DMS79 treated with DMSO at 0.1 percent for 48 hours (cell line): ENCODE measurements at regions not wholly inside any gene's neighbourhood (a gene's known extent, or its start where the extent isn't known, plus 50 kb on each side); places are given as distances from the start of the nearest gene placed in this dataset.
"Not testable (repeated sequence)": the region's sequence is repeated elsewhere in the genome, so short reads cannot be mapped to it uniquely, and the experiment has no call there.

ENCODE experiments used
- DNase-seq: peaks from one replicate; lab custom pipeline; 2025; lab: John Stamatoyannopoulos, UW

GRCh38 chr11:96781082-96781481, 391.3 kb downstream of the JRKL start:
- no peak for DNase-seq

DNA sequence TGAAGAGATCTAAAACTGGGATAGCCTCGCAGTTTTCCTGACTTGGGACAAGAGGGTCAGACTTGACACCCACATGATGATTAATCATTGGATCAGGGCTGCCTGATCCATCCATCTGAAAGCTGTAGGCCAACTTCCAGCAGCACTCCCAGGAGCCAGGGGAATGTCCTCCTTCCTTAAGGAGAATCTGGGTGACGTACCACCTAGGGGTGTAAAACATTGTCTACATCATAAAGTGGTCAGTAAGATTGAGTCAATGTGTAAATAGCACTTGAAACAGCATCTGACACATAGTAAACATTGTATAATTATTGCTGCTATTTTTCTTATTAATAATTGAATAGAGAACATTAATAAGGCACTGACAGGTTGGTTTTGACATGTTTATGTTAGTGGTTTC, 392.8 kb downstream of the JRKL start:
- no peak for DNase-seq

GRCh38 chr11:96783311-96783710, 393.5 kb downstream of the JRKL start:
- no peak for DNase-seq

DNA sequence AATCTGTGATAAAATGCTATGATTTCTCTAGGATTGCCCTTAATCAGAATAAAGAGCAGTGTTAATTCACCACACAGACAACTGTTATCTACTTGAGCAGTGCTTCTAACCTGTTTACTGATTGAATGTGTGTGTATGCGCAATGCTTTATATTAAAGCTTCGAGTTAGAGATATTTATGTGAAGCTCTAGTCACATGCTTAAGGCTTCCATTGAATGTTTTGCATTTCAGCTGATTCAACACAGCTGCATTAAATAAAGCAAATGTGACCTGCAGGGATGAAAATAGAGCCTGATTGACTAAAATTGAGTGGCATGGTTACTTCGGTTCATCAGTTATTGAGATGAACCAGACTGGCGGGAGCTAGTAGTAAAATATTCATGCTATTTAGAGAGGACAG, 395.3 kb downstream of the JRKL start:
- no peak for DNase-seq

- DNase-seq: no peak
Measured at GRCh38 chr11:96794152-96794551, 404.3 kb downstream of the JRKL start.

- no peak for DNase-seq
Measured at GRCh38 chr11:96798445-96798844, 408.6 kb downstream of the JRKL start.

DNA sequence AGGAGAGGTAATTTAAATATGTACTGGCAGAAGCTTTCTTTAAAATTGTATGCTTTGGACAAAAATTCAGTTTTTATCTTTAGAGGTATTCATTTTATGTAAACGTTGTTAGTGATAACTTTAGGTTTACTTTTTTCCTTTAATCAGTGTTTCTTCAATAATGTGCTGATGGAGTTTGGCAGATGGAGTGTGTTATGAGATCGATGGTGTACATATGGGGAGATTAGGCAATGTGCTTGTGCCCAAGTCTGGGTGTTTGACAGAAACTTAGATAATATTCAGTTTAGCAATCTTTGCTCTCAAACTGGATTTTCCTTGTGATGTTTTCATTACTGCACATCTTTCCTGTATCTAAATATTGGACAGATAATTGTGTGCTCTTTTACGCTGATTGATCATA, 425.4 kb downstream of the JRKL start:
- no peak for DNase-seq

GRCh38 chr11:96817482-96818399, 427.9 kb downstream of the JRKL start:
- no peak for DNase-seq

- no peak for DNase-seq
Measured at GRCh38 chr11:96827164-96827563, 437.4 kb downstream of the JRKL start.

DNA sequence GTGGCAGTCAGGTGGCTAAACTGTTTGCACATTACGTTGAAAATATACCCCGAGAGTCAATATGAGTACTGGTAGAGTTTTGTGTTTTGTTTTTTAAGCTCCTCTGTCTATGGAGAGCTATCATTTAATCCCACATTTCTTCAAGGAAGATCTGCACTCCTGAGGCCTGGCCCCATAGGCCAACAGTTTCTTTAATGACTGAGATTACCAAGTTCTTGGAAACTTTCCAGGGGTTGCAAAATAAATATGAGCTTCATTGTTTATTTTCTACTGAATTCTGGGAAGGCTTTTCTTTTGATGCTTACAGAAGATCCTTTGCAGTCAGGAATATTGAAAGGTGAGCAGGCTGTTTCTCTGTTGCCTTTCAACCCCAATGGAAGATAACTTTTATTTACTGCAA, 452.0 kb downstream of the JRKL start:
- DNase-seq: no peak

DNA sequence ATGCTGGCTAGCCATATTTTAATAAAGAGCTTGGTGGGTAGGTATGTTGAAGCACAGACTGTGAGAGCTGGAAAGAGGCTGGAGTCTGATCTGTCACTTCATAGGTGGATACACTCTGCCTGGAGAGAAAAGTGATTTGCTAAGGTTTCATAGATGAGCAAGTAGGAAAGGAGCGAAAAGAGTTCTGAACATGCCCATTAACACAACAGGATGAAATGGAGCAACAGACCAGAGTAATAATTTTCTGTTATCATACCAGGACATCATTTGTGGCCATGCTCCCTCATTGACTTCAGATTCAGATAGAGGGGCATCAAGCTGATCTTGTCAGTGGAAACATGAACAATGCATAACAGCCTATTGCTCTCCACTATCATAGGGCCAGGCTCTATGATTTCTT, 452.9 kb downstream of the JRKL start:
- DNase-seq: no peak

- no peak for DNase-seq
Measured at GRCh38 chr11:96854425-96854824, 464.6 kb downstream of the JRKL start.

DNA sequence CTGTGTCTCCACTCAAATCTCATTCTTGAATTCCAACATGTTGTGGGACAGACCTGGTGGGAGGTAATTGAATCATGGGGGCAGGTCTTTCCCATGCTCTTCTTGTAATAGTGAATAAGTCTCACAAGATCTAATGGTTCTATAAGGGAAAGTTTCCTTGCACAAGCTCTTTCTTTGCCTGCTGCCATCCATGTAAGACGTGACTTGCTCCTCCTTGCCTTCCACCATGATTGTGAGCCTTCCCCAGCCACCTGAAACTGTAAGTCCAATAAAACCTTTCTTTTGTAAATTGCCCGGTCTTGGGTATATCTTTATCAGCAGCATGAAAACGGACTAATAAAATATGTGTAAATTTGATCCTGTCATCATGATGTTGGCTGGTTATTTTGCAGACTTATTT, 471.9 kb downstream of the JRKL start:
- not testable (repeated sequence) for DNase-seq

DNA sequence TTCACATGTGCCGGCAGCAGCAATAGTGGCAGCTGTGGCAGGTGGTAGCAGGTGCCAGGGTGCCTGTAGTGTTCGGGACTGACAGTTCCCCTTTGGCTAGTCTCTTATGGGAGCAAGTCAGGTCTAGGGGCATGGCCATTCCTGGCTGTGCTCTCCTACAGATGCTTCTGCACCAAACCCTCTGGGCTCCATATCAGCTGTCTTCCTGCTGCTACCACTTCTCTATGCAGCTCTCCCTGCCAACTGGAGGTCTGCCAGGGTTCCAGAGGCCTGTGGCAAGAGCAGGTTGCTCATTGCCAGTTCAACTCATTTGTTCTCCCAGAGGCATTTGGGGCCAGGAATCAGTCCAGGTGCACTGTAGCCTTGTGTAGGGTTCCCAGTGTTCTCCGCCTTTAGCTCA, 473.7 kb downstream of the JRKL start:
- DNase-seq: no peak

- DNase-seq: no peak
Measured at GRCh38 chr11:96865020-96865419, 475.2 kb downstream of the JRKL start.

DNA sequence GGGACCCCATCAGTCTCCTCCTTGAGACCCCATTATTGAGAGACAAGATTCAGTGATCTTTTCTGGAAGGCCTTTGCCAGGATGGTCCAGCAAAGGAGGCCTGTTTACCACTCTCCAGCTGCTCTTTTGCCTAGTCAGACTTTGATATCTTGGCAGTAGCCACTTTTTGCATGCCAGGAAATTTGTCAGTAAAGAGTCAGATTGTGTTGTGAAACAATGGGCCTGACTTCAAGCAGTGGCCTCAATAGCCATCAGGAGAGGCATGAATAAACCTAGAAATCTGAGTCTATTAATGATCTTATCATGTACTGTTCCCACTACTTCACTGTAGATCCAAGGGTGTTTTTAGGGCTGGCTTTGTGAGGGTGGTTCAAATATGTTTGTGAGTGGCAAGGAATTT, 479.4 kb downstream of the JRKL start:
- no peak for DNase-seq

DNA sequence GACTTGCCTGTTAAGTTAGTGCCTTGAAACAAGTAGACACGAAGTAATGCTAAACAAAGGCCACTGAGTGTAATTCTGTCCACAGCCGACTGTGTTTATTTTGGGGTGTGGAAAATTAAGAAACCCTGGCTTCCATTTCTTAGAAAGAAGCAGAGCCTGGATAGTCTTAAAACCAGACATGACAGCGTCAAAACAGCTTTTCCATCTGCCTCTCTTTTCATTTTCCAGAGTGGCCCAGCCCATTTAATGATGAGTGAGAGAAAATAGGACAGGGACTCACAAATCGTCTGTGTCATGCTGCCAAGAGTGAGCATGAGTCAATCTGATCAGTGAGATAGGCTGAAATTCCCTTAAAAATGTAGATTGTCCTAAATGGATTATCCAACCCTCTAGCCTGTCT, 485.9 kb downstream of the JRKL start:
- no peak for DNase-seq

- no peak for DNase-seq
Measured at GRCh38 chr11:96878299-96879051, 488.7 kb downstream of the JRKL start.

- DNase-seq: not testable (repeated sequence)
Measured at GRCh38 chr11:96882622-96883021, 492.8 kb downstream of the JRKL start.

DNA sequence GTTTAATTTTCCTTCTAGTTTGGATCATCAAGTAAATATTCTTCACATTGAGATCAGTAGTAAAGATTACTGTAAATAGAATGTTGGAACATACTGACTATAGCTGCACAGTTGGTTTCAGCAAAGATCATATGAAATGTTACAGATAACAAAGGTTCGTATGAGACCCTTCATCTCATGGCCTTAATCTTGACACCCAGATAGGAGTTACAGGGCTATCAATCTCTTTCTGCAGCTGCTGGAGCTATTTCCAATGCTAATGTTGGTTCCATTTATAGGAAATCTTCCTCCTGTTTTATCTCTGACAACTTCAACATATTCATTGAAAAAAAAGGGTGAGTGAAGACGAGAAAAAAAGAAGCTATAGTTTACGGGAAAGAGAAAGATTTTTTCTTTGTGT, 495.6 kb downstream of the JRKL start:
- DNase-seq: no peak

DNA sequence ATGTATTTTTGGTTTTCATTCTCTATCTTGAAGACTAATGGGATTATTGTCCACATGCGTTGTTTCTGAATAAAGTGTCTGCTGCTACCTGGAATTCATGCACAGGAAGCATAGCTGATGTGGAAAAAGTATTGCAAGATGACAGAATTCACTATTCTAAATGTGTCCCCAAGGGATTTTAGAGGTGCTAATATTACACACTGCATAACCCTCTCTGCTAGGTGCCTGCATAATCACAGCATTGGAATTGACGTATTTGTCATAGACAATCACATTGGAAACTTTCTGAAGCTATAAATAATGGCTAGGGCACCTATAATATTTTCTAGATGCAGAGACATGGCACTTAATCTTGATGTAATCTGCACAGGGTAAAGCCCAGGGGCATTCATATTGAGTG, 496.1 kb downstream of the JRKL start:
- no peak for DNase-seq

DNA sequence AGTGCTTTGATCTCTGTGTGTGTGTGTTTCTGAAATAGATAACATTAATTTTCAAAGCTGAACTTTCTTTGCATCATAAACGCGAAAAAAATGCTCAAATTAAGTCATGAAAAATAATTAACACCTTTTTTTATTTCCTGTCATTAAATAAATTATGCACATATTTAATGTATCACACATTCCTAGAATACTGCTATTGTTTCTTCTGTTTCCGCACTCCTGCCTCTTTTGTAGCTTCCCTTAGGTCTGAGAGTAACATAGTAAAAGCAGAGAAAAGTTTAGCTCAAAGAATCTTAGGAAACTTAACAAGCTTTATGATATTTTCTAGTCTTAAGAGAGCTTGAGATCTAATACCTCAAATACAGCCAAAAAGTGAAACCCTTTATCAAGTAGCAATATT, 504.2 kb downstream of the JRKL start:
- DNase-seq: no peak

DNA sequence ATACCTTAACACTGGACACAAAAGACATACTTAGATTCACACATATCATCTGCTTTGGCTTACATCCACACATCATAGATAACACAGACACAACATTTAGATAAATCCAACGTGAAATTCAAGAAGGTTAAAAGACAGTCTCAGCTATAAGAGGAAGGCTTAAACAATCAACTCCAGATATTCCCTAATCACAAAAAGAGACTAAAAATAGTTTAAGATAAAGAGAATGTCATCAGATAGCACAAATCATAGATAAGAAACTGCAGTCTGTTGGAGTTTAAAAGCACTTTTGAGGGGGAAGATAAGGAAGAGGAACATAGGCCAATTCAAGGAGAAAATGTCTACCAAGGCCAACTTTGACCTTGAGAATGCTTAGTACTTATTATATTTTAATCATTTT, 504.8 kb downstream of the JRKL start:
- DNase-seq: no peak
